GM23338 (cell line): ENCODE measurements at regions not wholly inside any gene's neighbourhood (a gene's known extent, or its start where the extent isn't known, plus 50 kb on each side); places are given as distances from the start of the nearest gene placed in this dataset.

Source experiments
- ATAC-seq: fragments of 200-7000 bp; cut with Tn5 transposase; 3 replicates; pipeline ENCODE4 v1.9.1; 2020
- DNase-seq: peaks from one replicate; pipeline ENCODE4 v3.0.0-alpha.2; 2015; ENCODE audit warnings: low spot score
- H2AFZ ChIP-seq: fragments of 200-600 bp; sonication (generic); 2 replicates; pipeline ENCODE4 v1.8.0; 2016; ENCODE audit warnings: antibody characterized with exemption, mild to moderate bottlenecking, moderate library complexity
- H3F3A ChIP-seq: fragments of 200-600 bp; sonication (generic); replicated peaks from 2 replicates; pipeline ENCODE4 v1.8.0; 2017; ENCODE audit warnings: antibody characterized with exemption, mixed run types, low read depth
- H3K27ac ChIP-seq: fragments of 200-600 bp; sonication (generic); 2 replicates; pipeline ENCODE4 v1.6.1; 2016; ENCODE audit warnings: low read depth
- H3K27me3 ChIP-seq: fragments of 200-600 bp; sonication (generic); 2 replicates; pipeline ENCODE4 v1.8.0; 2016; ENCODE audit warnings: mild to moderate bottlenecking, mixed run types, moderate library complexity; ENCODE audit not compliant: insufficient read depth
- H3K36me3 ChIP-seq: fragments of 200-600 bp; sonication (generic); 2 replicates; pipeline ENCODE4 v1.8.0; 2016; ENCODE audit warnings: mild to moderate bottlenecking; ENCODE audit not compliant: insufficient read depth
- H3K4me1 ChIP-seq: fragments of 200-600 bp; sonication (generic); 2 replicates; pipeline ENCODE4 v1.8.0; 2016; ENCODE audit warnings: mild to moderate bottlenecking, moderate library complexity; ENCODE audit not compliant: insufficient read depth
- H3K4me2 ChIP-seq: fragments of 200-600 bp; sonication (generic); 2 replicates; pipeline ENCODE4 v1.7.1; 2017; ENCODE audit warnings: mixed run types
- H3K4me3 ChIP-seq: fragments of 200-600 bp; sonication (generic); 2 replicates; pipeline ENCODE4 v1.6.1; 2016; ENCODE audit warnings: mixed run types
- H3K79me2 ChIP-seq: fragments of 200-600 bp; sonication (generic); replicated peaks from 2 replicates; pipeline ENCODE4 v1.8.0; 2017; ENCODE audit warnings: mild to moderate bottlenecking; ENCODE audit not compliant: insufficient read depth
- H3K9me2 ChIP-seq: fragments of 200-600 bp; sonication (generic); 2 replicates; pipeline ENCODE4 v1.8.0; 2017; ENCODE audit not compliant: insufficient read depth
- H4K20me1 ChIP-seq: fragments of 200-600 bp; sonication (generic); replicated peaks from 2 replicates; pipeline ENCODE4 v1.8.0; 2017; ENCODE audit warnings: mild to moderate bottlenecking; ENCODE audit not compliant: insufficient read depth
- H3K27ac Mint-ChIP-seq: 2 replicates; pipeline ENCODE4 v1.8.0; 2020; ENCODE audit warnings: inconsistent platforms, mild to moderate bottlenecking, moderate library complexity, mixed read lengths
- H3K27me3 Mint-ChIP-seq: 3 replicates; pipeline ENCODE4 v1.8.0; 2022; ENCODE audit warnings: low read depth, mild to moderate bottlenecking, moderate library complexity, mixed read lengths, inconsistent platforms; ENCODE audit not compliant: insufficient read depth, poor library complexity
- H3K36me3 Mint-ChIP-seq: 3 replicates; pipeline ENCODE4 v1.8.0; 2021; ENCODE audit warnings: low read depth, mild to moderate bottlenecking, inconsistent platforms, moderate library complexity, mixed read lengths
- H3K4me1 Mint-ChIP-seq: 3 replicates; pipeline ENCODE4 v1.8.0; 2020; ENCODE audit warnings: mild to moderate bottlenecking, inconsistent platforms, mixed read lengths
- H3K4me3 Mint-ChIP-seq: 3 replicates; pipeline ENCODE4 v1.8.0; 2021; ENCODE audit warnings: moderate library complexity, mild to moderate bottlenecking, inconsistent platforms, mixed read lengths
- H3K9me3 Mint-ChIP-seq: 3 replicates; pipeline ENCODE4 v1.8.0; 2020; ENCODE audit warnings: moderate library complexity, mild to moderate bottlenecking, inconsistent platforms, mixed read lengths
- JUNB ChIP-seq: IDR thresholded peaks from one replicate; pipeline ENCODE4 v1.6.1; 2016; ENCODE audit warnings: antibody characterized with exemption; ENCODE audit not compliant: unreplicated experiment
- NANOG ChIP-seq: IDR thresholded peaks from 2 replicates; pipeline ENCODE4 v1.6.1; 2016; ENCODE audit warnings: antibody characterized with exemption, borderline replicate concordance
- POLR2AphosphoS5 ChIP-seq: IDR thresholded peaks from 2 replicates; pipeline ENCODE4 v1.6.1; 2016; ENCODE audit warnings: antibody characterized with exemption, low read depth
- STAT1 ChIP-seq: IDR thresholded peaks from one replicate; pipeline ENCODE4 v1.6.1; 2016; ENCODE audit warnings: antibody characterized with exemption; ENCODE audit not compliant: unreplicated experiment
- ZNF114 ChIP-seq: fragments of 250-450 bp; sonication (Bioruptor Pico); IDR thresholded peaks from 2 replicates; pipeline ENCODE4 v1.5.0; 2020; ENCODE audit warnings: mild to moderate bottlenecking, moderate library complexity
- TF ChIP-seq, protein P1 (sequence below): IDR thresholded peaks from one replicate; pipeline ENCODE4 v1.6.1; 2018; ENCODE audit warnings: antibody characterized with exemption; ENCODE audit not compliant: unreplicated experiment
- TF ChIP-seq, protein P2 (sequence below), 2 experiments: fragments of 200-600 bp in 1 of 2; sonication (generic) in 1 of 2; conservative IDR thresholded peaks; 2 replicates each; pipeline versions ENCODE4 v1.5.1 to v1.6.1; 2016 to 2017; ENCODE audit warnings: antibody characterized with exemption in 2 of 2, low read depth in 2 of 2, mild to moderate bottlenecking in 2 of 2, moderate library complexity in 1 of 2
- TF ChIP-seq, protein P3 (sequence below): IDR thresholded peaks from 2 replicates; pipeline ENCODE4 v1.6.1; 2016; ENCODE audit warnings: antibody characterized with exemption

DNA sequence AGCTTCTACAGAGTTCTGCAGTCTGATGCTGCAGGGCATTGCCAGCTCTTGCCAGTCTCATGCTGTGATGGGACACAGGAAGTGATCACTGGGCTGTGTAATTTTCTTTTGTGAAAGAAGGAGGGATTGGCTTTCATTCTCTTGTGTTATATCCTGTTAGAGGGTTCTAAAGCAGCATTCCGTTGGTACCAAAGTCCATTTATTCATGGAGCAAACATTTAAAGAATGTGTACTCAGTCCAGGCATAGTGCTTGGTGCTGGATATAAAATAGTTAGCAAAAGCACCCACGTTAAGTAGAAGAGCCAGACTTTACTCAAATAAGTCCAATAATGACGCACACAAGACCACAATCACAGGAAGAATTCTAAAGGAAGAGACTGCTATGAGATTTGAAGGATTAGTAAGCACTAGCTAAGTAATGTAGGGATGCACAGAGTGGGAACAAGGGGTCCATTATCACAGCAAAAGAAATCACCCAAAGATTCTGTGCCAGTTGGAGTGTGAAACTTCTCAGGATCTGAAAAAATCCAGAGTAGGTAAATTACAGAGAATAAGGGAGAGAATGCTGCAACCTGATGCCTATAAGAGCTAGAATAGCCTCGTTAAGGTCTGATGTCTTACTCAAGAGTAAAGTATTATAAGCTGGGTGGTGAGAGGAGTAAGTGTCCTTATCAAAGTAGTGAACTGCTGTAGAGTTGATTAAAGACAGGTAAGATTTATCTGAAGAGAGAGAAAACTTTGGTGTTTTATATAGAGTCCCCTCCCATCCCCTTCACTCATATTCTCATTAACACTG, 728.3 kb downstream of the METTL15 start (continued):
- TF ChIP-seq, protein P1, sequence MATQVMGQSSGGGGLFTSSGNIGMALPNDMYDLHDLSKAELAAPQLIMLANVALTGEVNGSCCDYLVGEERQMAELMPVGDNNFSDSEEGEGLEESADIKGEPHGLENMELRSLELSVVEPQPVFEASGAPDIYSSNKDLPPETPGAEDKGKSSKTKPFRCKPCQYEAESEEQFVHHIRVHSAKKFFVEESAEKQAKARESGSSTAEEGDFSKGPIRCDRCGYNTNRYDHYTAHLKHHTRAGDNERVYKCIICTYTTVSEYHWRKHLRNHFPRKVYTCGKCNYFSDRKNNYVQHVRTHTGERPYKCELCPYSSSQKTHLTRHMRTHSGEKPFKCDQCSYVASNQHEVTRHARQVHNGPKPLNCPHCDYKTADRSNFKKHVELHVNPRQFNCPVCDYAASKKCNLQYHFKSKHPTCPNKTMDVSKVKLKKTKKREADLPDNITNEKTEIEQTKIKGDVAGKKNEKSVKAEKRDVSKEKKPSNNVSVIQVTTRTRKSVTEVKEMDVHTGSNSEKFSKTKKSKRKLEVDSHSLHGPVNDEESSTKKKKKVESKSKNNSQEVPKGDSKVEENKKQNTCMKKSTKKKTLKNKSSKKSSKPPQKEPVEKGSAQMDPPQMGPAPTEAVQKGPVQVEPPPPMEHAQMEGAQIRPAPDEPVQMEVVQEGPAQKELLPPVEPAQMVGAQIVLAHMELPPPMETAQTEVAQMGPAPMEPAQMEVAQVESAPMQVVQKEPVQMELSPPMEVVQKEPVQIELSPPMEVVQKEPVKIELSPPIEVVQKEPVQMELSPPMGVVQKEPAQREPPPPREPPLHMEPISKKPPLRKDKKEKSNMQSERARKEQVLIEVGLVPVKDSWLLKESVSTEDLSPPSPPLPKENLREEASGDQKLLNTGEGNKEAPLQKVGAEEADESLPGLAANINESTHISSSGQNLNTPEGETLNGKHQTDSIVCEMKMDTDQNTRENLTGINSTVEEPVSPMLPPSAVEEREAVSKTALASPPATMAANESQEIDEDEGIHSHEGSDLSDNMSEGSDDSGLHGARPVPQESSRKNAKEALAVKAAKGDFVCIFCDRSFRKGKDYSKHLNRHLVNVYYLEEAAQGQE, result no peak
- TF ChIP-seq, protein P2, sequence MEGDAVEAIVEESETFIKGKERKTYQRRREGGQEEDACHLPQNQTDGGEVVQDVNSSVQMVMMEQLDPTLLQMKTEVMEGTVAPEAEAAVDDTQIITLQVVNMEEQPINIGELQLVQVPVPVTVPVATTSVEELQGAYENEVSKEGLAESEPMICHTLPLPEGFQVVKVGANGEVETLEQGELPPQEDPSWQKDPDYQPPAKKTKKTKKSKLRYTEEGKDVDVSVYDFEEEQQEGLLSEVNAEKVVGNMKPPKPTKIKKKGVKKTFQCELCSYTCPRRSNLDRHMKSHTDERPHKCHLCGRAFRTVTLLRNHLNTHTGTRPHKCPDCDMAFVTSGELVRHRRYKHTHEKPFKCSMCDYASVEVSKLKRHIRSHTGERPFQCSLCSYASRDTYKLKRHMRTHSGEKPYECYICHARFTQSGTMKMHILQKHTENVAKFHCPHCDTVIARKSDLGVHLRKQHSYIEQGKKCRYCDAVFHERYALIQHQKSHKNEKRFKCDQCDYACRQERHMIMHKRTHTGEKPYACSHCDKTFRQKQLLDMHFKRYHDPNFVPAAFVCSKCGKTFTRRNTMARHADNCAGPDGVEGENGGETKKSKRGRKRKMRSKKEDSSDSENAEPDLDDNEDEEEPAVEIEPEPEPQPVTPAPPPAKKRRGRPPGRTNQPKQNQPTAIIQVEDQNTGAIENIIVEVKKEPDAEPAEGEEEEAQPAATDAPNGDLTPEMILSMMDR (conservative IDR thresholded peaks at IDR 0.05; ENCODE audit: low read depth in 2 of 2), result no peak
- TF ChIP-seq POLR2AphosphoS5 (no peak), STAT1 (no peak)

DNA sequence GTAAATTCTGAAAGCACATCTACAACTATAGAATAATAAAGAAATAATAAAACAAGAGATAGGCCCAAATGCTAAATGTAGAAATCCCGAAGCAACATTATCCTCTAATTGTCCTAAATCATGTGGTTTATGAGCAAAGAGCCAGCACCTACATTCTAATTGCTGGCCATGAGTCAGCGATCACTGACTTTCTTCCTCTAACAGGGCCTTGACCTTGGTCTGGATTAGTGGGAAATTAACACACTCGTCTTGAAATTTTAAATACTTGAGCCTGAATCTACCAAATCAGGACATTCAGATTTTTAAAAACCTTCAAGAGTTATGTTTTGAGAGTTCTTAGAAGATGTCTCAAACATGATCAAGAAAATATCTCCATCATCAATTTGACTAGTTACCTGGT, 727.6 kb downstream of the METTL15 start:
- no peaks in the 10 kb centered on the region for H3K27me3 ChIP-seq
- Mint-ChIP-seq H3K4me1 (peaks cover 36% of the 10 kb centered on the region), H3K27me3 (no peaks in the 10 kb centered on the region), H3K4me3 (no peak overlapping the region), H3K36me3 (no peaks in the 10 kb centered on the region), H3K9me3 (no peaks in the 10 kb centered on the region), H3K27ac (peak overlapping the region; percentile 54; the same call in 1 of the 2 replicates)
- H3K4me3 ChIP-seq, result no peak overlapping the region
- H3K9me2 ChIP-seq, result 0 out of 2 replicates have a peak, but pooled peaks cover 5% of the 10 kb centered on the region
- H3K36me3 ChIP-seq, result no peaks in the 10 kb centered on the region
- H3F3A ChIP-seq, result no peaks in the 10 kb centered on the region
- no peak overlapping the region for H3K27ac ChIP-seq
- TF ChIP-seq JUNB (no peak), ZNF114 (CRISPR knock-in tag) (no peak), NANOG (no peak), POLR2AphosphoS5 (no peak)
- TF ChIP-seq, protein P3, sequence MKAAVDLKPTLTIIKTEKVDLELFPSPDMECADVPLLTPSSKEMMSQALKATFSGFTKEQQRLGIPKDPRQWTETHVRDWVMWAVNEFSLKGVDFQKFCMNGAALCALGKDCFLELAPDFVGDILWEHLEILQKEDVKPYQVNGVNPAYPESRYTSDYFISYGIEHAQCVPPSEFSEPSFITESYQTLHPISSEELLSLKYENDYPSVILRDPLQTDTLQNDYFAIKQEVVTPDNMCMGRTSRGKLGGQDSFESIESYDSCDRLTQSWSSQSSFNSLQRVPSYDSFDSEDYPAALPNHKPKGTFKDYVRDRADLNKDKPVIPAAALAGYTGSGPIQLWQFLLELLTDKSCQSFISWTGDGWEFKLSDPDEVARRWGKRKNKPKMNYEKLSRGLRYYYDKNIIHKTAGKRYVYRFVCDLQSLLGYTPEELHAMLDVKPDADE, result no peak
- H3K4me1 ChIP-seq, result peaks cover 48% of the 10 kb centered on the region
- DNase-seq, result no peak
- no peaks in the 10 kb centered on the region for H3K79me2 ChIP-seq
- no peak overlapping the region for H2AFZ ChIP-seq
- no peak for ATAC-seq
- peak overlapping the region; percentile 64; the same call in 1 of the 2 replicates for H3K4me2 ChIP-seq
- H4K20me1 ChIP-seq, result no peaks in the 10 kb centered on the region
